Activated CD8-positive, alpha-beta T cell treated with anti-CD3 and anti-CD28 coated beads for 36 hours (primary cell): ENCODE measurements at regions not wholly inside any gene's neighbourhood (a gene's known extent, or its start where the extent isn't known, plus 50 kb on each side); places are given as distances from the start of the nearest gene placed in this dataset.
A peak's percentile ranks its signal among the peaks of the same experiment; 100 is the strongest.

Experiments
- ATAC-seq: fragments of 200-7000 bp; cut with Tn5 transposase; one replicate; pipeline ENCODE4 v1.10.0; 2021; ENCODE audit warnings: mild to moderate bottlenecking, moderate library complexity
- CTCF ChIA-PET: fragments of 350-600 bp; sonication (Branson Sonifier 250); formaldehyde crosslinking; loops from one replicate; lab custom pipeline; 2021; ENCODE audit warnings: antibody characterized with exemption; lab: Charles Lee
- POLR2A ChIA-PET: fragments of 350-600 bp; sonication (Branson Sonifier 250); formaldehyde crosslinking; loops from one replicate; lab custom pipeline; 2021; ENCODE audit warnings: antibody characterized with exemption; lab: Charles Lee
- DNase-seq: peaks from one replicate; pipeline ENCODE4 v3.0.0-alpha.2; 2020
- H3K27ac Mint-ChIP-seq: one replicate; pipeline ENCODE4 v1.8.0; 2021; ENCODE audit warnings: mild to moderate bottlenecking, mixed read lengths
- H3K27me3 Mint-ChIP-seq: one replicate; pipeline ENCODE4 v1.8.0; 2021; ENCODE audit warnings: mixed read lengths
- H3K36me3 Mint-ChIP-seq: one replicate; pipeline ENCODE4 v1.8.0; 2021; ENCODE audit warnings: low read depth, mixed read lengths
- H3K4me1 Mint-ChIP-seq: one replicate; pipeline ENCODE4 v1.8.0; 2021; ENCODE audit warnings: low read depth, mixed read lengths
- H3K4me3 Mint-ChIP-seq: one replicate; pipeline ENCODE4 v1.8.0; 2021; ENCODE audit warnings: mild to moderate bottlenecking, moderate library complexity, mixed read lengths
- H3K9me3 Mint-ChIP-seq: one replicate; pipeline ENCODE4 v1.8.0; 2021; ENCODE audit warnings: mixed read lengths
- intact Hi-C: fragments of 100-400 bp; cut with micrococcal nuclease; formaldehyde crosslinking; loops from one replicate; pipeline ENCODE4 v1.10.0; 2022
- TF ChIP-seq, protein P1 (sequence below): fragments of 200-600 bp; IDR thresholded peaks from one replicate; pipeline ENCODE4 v1.8.0; 2022; ENCODE audit warnings: antibody characterized with exemption, mild to moderate bottlenecking

DNA sequence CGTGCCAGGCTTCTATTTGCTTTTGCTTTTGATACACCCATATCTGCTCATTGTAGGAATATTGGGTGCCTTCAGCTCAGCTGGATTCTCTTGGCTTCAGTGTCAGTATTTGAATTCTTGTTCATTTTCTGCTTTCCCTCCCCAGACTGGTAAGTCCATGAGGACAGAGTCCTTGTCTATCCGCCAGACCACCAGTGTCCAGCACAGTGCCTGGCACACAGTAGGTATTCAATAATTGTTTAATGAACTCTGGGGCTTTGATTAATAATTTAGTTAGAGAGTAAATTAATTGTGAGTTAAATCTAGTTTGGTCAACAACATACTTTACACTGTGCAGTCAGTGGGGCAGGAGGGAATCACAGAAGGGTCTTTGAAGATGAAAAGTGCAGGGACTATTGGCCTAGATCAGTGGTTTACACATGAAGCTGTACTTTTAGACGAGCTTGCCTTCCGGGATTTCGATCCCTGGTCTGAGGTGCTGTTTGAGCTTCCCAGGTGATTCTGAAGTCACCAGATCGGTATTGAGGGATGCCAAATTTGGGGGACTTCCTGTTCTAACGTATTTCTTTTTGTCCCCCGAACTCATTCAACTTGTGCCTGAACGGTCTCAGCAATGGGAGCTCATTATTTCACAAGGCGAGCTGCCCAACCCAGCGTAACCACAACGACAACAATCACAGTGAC, 119.1 kb upstream of the JUN start:
- DNase-seq, result no peak
- Mint-ChIP-seq H3K4me1 (peaks cover 11% of the 10 kb centered on the region), H3K27ac (peak overlapping the region; percentile 71), H3K36me3 (no peaks in the 10 kb centered on the region), H3K4me3 (peak overlapping the region; percentile 64), H3K27me3 (no peaks in the 10 kb centered on the region), H3K9me3 (no peaks in the 10 kb centered on the region)
- POLR2A ChIA-PET, result interaction anchor here (0.6 to 1.5 kb wide), 10 partner anchors 12 to 182 kb away, joined by 3 to 11 read pairs (median 3); partner anchors contain the start of gene JUN
- ATAC-seq, result no peak
- CTCF ChIA-PET, result interaction anchor here (0.9 to 1.4 kb wide), 3 partner anchors 18 to 796 kb away, joined by 3 to 4 read pairs (median 4); no protein-coding TSS in a partner anchor
- intact Hi-C loops, result no loop called here
- TF ChIP-seq, protein P1, sequence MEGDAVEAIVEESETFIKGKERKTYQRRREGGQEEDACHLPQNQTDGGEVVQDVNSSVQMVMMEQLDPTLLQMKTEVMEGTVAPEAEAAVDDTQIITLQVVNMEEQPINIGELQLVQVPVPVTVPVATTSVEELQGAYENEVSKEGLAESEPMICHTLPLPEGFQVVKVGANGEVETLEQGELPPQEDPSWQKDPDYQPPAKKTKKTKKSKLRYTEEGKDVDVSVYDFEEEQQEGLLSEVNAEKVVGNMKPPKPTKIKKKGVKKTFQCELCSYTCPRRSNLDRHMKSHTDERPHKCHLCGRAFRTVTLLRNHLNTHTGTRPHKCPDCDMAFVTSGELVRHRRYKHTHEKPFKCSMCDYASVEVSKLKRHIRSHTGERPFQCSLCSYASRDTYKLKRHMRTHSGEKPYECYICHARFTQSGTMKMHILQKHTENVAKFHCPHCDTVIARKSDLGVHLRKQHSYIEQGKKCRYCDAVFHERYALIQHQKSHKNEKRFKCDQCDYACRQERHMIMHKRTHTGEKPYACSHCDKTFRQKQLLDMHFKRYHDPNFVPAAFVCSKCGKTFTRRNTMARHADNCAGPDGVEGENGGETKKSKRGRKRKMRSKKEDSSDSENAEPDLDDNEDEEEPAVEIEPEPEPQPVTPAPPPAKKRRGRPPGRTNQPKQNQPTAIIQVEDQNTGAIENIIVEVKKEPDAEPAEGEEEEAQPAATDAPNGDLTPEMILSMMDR, result no peak

DNA sequence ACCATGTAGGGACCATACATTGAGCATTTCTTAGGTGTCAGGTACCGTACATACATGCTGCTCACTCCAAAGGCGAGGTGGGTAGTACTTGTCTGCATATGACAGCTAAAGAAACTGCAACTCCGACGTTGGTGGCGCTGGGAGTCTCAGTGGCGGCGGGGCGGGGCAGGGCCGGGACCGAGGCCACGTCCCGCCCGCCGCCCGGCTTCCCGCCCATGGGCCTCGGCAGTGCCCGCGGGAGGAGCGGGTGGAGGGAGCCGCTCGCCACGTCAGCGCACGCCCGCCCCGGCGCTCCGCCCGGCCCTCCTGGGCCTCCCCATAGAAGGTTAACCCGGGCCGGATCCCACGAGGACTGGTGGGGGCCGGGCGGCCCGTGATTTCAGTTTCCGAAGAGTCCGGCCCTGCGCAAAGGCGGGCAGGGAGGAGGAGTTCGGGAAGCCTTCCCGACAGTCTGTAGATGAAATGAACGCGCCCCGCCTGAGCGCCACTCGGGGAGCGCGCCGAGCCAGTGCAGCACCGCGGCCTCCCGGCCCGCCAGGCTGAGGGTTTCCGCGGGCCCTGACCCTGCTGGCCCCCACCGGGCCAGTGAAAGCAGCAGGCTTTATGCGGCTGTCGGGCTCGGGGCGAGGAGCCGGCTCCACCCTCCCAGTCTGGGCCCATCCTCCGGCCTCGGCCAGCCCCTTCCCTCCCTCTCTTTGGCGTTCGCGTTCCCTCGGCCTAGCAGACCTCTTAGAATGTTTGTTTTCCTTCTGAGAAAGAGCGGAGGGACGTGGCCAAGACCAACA, 119.9 kb upstream of the JUN start:
- peaks cover 11% of the 10 kb centered on the region for H3K4me1 Mint-ChIP-seq
- intact Hi-C loops, result no loop called here
- H3K9me3 Mint-ChIP-seq, result no peaks in the 10 kb centered on the region
- H3K27me3 Mint-ChIP-seq, result no peaks in the 10 kb centered on the region
- ATAC-seq (peak; percentile 91), DNase-seq (peak; percentile 89)
- H3K36me3 Mint-ChIP-seq, result no peaks in the 10 kb centered on the region
- peak overlapping the region; percentile 67 for H3K4me3 Mint-ChIP-seq
- ChIA-PET CTCF (interaction anchor here (1.0 to 1.4 kb wide), 2 partner anchors 19 to 48 kb away, joined by 4 read pairs; no protein-coding TSS in a partner anchor), POLR2A (interaction anchor here (0.8 to 1.5 kb wide), 9 partner anchors 13 to 142 kb away, joined by 3 to 11 read pairs (median 3); partner anchors contain the start of gene JUN)
- TF ChIP-seq, protein P1, result no peak
- peak overlapping the region; percentile 77 for H3K27ac Mint-ChIP-seq

DNA sequence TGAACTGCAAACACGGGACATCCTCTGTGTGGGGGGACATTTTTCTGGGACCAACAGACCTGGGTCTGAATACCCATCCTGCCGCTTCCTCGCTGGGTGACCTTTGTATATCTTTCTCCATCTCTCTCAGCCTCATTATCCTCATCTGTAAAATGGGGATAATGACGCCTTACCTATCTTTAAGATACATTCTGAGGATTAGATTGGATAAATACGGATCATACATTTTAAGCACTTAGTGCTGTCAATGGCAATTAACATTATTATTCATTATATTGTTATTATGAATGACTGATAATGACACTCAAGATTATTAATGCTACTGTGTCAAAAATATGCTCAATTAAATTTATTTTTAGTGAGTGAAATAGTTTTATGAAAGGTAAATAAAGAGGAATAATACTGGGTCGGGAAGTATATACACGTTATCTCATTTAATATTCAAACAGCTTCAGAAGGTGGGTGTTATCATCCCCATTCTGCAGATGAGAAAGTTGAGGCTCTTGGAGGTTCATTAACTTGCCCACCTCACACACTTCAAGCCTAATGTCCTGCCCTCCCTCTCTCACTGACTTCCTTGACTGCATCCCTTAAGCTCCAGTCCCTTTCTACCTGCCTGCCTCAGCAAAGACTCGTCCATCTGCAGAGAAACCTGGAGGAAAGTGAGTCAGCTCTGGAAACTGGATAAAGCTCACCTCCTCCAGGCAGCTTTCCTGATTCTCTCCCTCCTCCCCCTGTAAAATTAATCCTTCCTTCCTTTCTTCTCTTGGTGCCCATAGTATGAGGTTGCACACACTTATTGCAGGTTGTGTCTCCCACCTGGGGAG, 120.7 kb upstream of the JUN start:
- Mint-ChIP-seq H3K36me3 (no peaks in the 10 kb centered on the region), H3K9me3 (no peaks in the 10 kb centered on the region), H3K27me3 (no peaks in the 10 kb centered on the region), H3K4me3 (peak overlapping the region; percentile 67), H3K27ac (peak overlapping the region; percentile 77), H3K4me1 (peaks cover 11% of the 10 kb centered on the region)
- no peak for ATAC-seq
- intact Hi-C loops, result no loop called here
- POLR2A ChIA-PET, result interaction anchor here (1.5 kb wide), 1 partner anchor 120 kb away, joined by 11 read pairs; the partner anchor contains the start of gene JUN
- TF ChIP-seq, protein P1, result no peak
- DNase-seq, result no peak
- CTCF ChIA-PET, result interaction anchor here (1.4 kb wide), 1 partner anchor 43 kb away, joined by 3 read pairs; no protein-coding TSS in a partner anchor

DNA sequence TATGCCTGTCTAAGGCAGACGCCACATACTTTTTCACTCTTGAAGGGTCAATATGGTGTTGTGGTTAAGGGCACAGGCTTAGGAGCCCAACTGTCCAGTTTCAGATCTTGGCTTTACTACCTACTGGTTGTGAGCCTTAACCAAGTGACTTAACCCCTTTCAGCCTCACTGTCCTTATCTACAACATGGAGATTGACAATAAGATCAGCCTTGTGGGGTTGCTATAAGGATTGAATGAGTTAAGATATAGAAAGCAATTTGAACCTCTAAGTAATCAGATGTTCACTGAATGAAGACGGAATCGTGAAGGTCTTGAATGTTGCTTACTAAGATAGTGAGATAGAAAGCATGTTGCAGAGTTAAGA, 121.3 kb upstream of the JUN start:
- H3K9me3 Mint-ChIP-seq, result no peaks in the 10 kb centered on the region
- ATAC-seq (no peak), DNase-seq (no peak)
- H3K27me3 Mint-ChIP-seq, result no peaks in the 10 kb centered on the region
- TF ChIP-seq, protein P1, result no peak
- peak overlapping the region; percentile 7 for H3K27ac Mint-ChIP-seq
- POLR2A ChIA-PET, result interaction anchor here (0.6 to 1.3 kb wide), 2 partner anchors 121 to 145 kb away, joined by 3 read pairs; partner anchors contain the start of gene JUN
- H3K4me3 Mint-ChIP-seq, result peak overlapping the region; percentile 22
- intact Hi-C loops, result no loop called here
- H3K4me1 Mint-ChIP-seq, result peaks cover 11% of the 10 kb centered on the region
- H3K36me3 Mint-ChIP-seq, result no peaks in the 10 kb centered on the region
- CTCF ChIA-PET, result interaction anchor here (0.9 to 1.4 kb wide), 2 partner anchors 42 to 854 kb away, joined by 3 read pairs; no protein-coding TSS in a partner anchor
